Urinary bladder (tissue), 3 donors: ENCODE measurements at regions not wholly inside any gene's neighbourhood (a gene's known extent, or its start where the extent isn't known, plus 50 kb on each side); places are given as distances from the start of the nearest gene placed in this dataset.

Experiments used
- DNase-seq: peaks from one replicate; pipeline ENCODE4 v3.0.0-alpha.2; 2015; ENCODE audit errors: extremely low spot score
- H3K27ac ChIP-seq: one replicate; pipeline ENCODE4 v1.5.1; 2013; ENCODE audit warnings: low read depth, mild to moderate bottlenecking, moderate library complexity
- H3K36me3 ChIP-seq: one replicate; pipeline ENCODE4 v1.6.1; 2013; ENCODE audit warnings: mild to moderate bottlenecking, moderate library complexity; ENCODE audit not compliant: insufficient read depth
- H3K4me1 ChIP-seq: one replicate; pipeline ENCODE4 v1.6.1; 2013; ENCODE audit warnings: mild to moderate bottlenecking, moderate library complexity; ENCODE audit not compliant: insufficient read depth
- H3K4me3 ChIP-seq: one replicate; pipeline ENCODE4 v1.5.1; 2013; ENCODE audit warnings: low read depth, low read length
- WGBS: extraction: QIAGEN DNeasy Blood & Tissue Kit; methylation state at CpG from one replicate; pipeline ENCODE4 v1.1.7; 2013; 5-methylcytosine and 5-hydroxymethylcytosine counted together
- donor health status: healthy with polysubstance abuse.
- donor health status: healthy.

- WGBS, result 83% methylated on average over 2 of the region's 2 CpGs
- H3K4me3 ChIP-seq, result no peak overlapping the region
- H3K36me3 ChIP-seq, result no peaks in the 10 kb centered on the region
- no peak overlapping the region for H3K27ac ChIP-seq
- no peak for DNase-seq
- no peaks in the 10 kb centered on the region for H3K4me1 ChIP-seq
These were observed 605.9 kb downstream of the ELAVL2 start for GRCh38 chr9:23220171-23220570.

DNA sequence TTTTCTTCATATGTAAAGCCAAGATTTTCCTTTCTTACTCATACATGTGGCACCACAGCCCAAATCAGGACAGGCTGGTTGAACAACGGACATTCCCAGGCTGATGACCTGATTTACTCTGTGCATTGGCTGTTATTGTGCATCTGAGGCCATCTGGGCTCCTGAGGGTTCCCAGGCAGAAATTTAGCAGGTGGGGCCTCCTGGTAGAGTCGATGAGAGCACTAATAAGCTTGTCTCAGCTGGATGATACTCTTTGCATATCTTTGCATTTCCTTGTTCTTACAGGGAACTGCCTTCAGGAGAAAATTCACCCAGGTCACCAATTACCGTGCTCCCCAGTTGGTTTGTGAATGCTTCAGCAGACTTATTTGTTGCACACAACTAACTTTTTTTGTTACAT lies 605.1 kb downstream of the ELAVL2 start:
- no peaks in the 10 kb centered on the region for H3K4me1 ChIP-seq
- no peak overlapping the region for H3K27ac ChIP-seq
- 56% methylated on average over 3 of the region's 3 CpGs for WGBS
- no peak for DNase-seq
- no peak overlapping the region for H3K4me3 ChIP-seq
- no peaks in the 10 kb centered on the region for H3K36me3 ChIP-seq

- H3K4me3 ChIP-seq, result no peak overlapping the region
- no peaks in the 10 kb centered on the region for H3K4me1 ChIP-seq
- no peaks in the 10 kb centered on the region for H3K36me3 ChIP-seq
- 58% methylated on average over 6 of the region's 6 CpGs for WGBS
- H3K27ac ChIP-seq, result no peak overlapping the region
- DNase-seq, result no peak
These were observed 596.1 kb downstream of the ELAVL2 start for GRCh38 chr9:23229890-23230317.

DNA sequence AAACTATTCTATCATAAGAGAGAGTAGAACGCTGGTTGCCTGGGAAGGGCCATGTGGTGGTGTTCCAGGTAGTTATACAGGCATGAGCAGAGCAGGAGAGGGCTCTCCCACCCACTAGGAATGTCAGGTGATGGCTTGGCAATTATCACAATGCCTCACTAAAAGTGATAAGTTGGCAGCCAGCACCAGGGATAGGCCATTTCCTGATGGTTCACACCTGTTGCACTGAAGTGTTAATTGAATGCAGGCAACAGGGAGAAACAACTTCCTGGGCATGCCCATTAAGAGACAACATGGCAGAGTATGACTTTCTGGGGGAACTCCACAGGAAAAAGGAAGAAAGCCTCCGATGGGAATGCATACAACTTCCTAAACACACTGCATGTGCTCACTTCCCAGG lies 593.2 kb downstream of the ELAVL2 start:
- 68% methylated on average over 2 of the region's 2 CpGs for WGBS
- Histone ChIP-seq H3K36me3 (no peaks in the 10 kb centered on the region), H3K4me1 (no peaks in the 10 kb centered on the region), H3K27ac (no peak overlapping the region), H3K4me3 (no peak overlapping the region)
- DNase-seq, result no peak

DNA sequence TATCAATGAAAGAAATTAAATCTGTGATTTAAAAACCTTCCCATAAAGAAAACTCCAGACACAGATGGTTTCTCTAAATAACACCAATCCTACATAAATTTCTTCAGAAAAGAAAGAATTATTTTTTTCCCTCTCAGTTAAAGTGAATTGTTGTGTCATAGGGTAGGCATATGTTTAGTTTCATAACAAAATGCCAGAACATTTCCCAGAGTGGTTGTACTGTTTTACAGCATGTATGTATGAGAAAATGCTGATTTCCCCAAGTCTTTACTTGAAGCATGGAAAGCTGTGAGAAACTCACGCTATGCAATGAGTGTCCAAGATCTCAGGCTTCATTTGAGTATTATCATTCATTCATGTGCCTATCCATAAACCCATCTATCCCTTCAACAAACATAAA lies 582.5 kb downstream of the ELAVL2 start:
- H3K4me3 ChIP-seq, result no peak overlapping the region
- H3K27ac ChIP-seq, result no peak overlapping the region
- WGBS, result 46% methylated on average over 1 of the region's 1 CpG
- no peaks in the 10 kb centered on the region for H3K36me3 ChIP-seq
- DNase-seq, result no peak
- H3K4me1 ChIP-seq, result no peaks in the 10 kb centered on the region

DNA sequence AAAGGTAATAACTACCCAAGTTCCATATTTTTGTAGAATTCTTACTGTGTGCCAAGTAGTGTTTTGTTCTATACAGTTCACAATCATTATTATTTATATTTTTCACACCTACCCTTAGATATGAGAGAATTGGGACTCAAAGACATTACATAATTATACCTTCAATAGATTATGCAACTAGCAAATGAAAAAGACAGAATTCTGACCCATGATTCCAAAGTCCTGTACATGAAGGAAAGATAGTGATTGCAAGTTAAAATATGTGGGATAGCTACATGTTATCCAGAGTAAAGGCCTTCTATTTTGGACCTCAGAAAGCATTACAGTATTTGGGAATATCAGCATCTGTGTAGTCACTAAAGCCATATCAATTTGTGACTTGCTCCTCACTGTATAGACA lies 581.0 kb downstream of the ELAVL2 start:
- H3K4me1 ChIP-seq, result no peaks in the 10 kb centered on the region
- H3K36me3 ChIP-seq, result no peaks in the 10 kb centered on the region
- no peak overlapping the region for H3K4me3 ChIP-seq
- H3K27ac ChIP-seq, result no peak overlapping the region
- DNase-seq, result no peak

DNA sequence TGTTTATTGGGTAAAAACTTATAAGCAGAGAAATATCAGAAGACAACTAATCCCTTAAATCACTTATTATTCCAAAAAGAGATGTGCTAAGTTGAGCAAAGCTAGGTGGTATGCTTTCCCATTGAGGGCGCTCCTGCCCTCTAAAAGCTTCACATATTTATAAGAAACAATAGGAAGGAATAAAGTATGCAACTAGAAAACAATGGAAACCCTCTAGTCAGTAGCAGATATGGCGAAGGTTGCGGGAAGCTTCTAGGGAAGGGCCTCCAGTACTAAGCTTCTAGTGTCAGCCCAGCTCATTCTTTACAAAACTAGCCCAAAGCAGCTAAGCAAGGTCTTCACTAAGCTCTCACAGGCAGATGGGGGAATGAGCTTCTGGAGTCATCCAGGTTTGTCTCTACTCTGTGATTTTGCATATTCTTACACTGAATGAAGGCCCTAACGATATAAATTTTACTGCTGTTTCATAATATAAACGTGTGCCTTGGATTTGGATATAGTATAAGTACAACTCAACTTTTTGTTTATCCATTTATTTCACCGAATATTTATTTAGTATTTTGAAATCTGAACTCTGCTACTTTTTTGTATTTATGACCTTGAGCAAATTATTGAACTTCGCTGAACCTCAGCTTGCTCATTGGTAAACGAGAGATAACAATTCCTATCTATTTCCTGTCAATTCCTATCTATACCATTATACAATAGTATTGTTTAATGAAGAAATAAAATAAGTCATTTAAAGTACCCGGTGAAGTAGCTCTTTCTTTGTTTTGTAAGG lies 571.4 kb downstream of the ELAVL2 start:
- H3K36me3 ChIP-seq, result no peaks in the 10 kb centered on the region
- 74% methylated on average over 9 of the region's 9 CpGs for WGBS
- no peak overlapping the region for H3K27ac ChIP-seq

GRCh38 chr9:23255346-23255745 lies 570.7 kb downstream of the ELAVL2 start:
- H3K4me3 ChIP-seq, result no peak overlapping the region
- no peak overlapping the region for H3K27ac ChIP-seq
- WGBS, result 53% methylated on average over 3 of the region's 3 CpGs
- no peaks in the 10 kb centered on the region for H3K36me3 ChIP-seq
- no peaks in the 10 kb centered on the region for H3K4me1 ChIP-seq
- no peak for DNase-seq

More for the DNA sequence above, 571.4 kb downstream of the ELAVL2 start:
- no peak for DNase-seq
- Histone ChIP-seq H3K4me1 (no peaks in the 10 kb centered on the region), H3K4me3 (no peak overlapping the region)

DNA sequence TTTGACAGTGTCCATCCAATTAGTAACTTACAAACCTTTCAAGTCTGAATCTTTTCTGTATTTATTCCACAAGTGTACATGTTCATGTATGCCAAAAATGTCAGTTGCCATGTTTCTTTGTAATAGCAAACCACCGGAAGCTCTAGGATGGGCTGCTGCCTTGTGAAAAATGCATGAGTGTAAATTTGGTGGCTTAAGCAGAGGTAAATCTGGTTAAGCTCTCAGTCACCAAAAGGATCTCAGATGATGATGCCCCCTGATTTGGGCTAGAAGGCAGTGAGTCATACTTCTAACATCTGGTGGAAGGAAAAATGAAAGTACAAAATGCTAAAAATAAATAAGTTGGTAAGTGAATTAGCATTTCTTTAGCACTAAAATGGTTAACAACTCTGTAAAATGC lies 567.5 kb downstream of the ELAVL2 start:
- DNase-seq, result no peak
- WGBS, result 74% methylated on average over 1 of the region's 1 CpG
- H3K4me1 ChIP-seq, result no peaks in the 10 kb centered on the region
- H3K36me3 ChIP-seq, result no peaks in the 10 kb centered on the region
- no peak overlapping the region for H3K4me3 ChIP-seq
- H3K27ac ChIP-seq, result no peak overlapping the region

GRCh38 chr9:23278561-23278960 lies 547.5 kb downstream of the ELAVL2 start:
- no peak overlapping the region for H3K27ac ChIP-seq
- H3K4me3 ChIP-seq, result no peak overlapping the region
- no peak for DNase-seq
- no peaks in the 10 kb centered on the region for H3K36me3 ChIP-seq
- no peaks in the 10 kb centered on the region for H3K4me1 ChIP-seq

DNA sequence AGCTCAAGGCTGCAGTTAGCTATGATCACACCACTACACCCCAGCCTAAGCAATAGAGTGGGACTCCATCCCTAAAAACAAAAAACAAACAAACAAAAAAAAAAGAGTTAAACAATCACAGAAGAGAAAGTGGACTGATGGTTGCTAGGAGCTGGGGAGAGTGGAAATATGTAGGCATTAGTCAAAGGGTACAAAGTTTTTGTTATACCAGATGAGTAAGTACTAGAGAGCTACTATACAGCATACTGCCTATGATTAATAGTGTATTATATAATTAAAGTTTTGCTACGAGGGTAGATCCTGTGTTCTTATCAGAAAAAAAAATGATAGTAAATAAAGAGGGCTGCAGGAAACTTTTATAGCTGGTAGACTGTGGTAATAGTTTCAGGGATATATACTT lies 538.6 kb downstream of the ELAVL2 start:
- no peak for DNase-seq
- no peak overlapping the region for H3K4me3 ChIP-seq
- 28% methylated on average over 1 of the region's 1 CpG for WGBS
- H3K4me1 ChIP-seq, result no peaks in the 10 kb centered on the region
- no peaks in the 10 kb centered on the region for H3K36me3 ChIP-seq
- H3K27ac ChIP-seq, result no peak overlapping the region

- no peaks in the 10 kb centered on the region for H3K4me1 ChIP-seq
- no peak overlapping the region for H3K27ac ChIP-seq
- H3K36me3 ChIP-seq, result no peaks in the 10 kb centered on the region
- H3K4me3 ChIP-seq, result no peak overlapping the region
- 36% methylated on average over 4 of the region's 4 CpGs for WGBS
- DNase-seq, result no peak
These were observed 537.5 kb downstream of the ELAVL2 start for GRCh38 chr9:23288545-23288944.

DNA sequence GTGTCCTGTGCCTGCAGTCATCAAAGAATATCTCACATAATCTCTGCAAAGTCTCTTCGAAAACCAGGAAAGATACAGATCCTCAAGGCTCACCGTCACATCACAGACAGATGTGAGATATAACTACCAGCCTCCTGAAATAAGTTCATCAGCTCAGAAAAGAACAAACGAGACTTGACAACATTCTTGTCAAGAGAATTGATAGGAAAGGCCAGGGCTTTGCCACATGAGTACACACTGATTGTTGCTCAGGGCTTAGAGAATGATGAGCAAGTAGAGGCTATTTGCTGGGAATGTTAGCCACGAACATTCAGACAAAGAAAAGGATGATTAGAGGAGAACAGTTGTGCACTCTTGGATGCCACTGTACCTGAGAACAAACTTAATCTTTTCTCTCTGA lies 535.1 kb downstream of the ELAVL2 start:
- no peaks in the 10 kb centered on the region for H3K4me1 ChIP-seq
- 52% methylated on average over 4 of the region's 4 CpGs for WGBS

DNA sequence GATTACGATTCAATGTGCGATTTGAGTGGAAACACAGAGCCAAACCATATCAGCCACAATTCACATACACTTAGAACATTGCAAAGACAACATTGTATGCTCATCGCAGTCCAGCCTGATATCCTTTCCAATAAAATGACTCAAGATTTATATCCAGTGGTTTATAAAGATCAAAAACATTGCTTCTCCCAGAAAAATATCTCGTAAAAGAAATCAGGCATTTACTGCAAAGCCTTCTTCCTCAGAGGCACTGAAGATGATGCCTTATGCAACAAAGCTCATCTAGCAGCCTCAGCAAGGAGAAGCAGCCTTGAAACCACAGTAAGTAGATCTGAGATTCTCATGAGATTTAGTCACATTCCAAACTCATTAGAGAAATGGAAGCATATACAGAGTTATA lies 523.8 kb downstream of the ELAVL2 start:
- H3K36me3 ChIP-seq, result no peaks in the 10 kb centered on the region
- no peak overlapping the region for H3K27ac ChIP-seq
- H3K4me1 ChIP-seq, result no peaks in the 10 kb centered on the region
- DNase-seq, result no peak
- 29% methylated on average over 4 of the region's 4 CpGs for WGBS
- H3K4me3 ChIP-seq, result no peak overlapping the region

More for the DNA sequence above, 535.1 kb downstream of the ELAVL2 start:
- no peaks in the 10 kb centered on the region for H3K36me3 ChIP-seq
- no peak overlapping the region for H3K27ac ChIP-seq
- no peak overlapping the region for H3K4me3 ChIP-seq
- DNase-seq, result no peak

DNA sequence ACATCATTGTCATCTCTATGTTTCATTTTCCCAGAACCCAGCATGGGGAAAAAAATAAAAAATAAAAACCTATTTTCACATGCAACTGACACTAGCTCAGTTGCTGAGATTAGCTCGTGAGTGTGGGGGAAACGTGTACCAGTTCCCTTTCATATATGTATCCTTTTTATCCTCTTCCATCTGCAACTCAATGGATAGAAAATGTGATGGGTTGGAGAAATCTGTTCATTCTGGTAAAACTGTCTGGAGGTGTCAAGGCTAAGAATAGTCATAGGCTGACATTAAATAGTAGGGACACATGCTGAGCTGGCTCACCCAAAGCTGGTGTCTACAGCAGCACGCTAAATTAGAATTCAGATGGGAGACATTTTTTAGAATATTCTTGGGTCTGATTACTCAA lies 519.3 kb downstream of the ELAVL2 start:
- no peaks in the 10 kb centered on the region for H3K4me1 ChIP-seq
- no peak for DNase-seq
- H3K36me3 ChIP-seq, result no peaks in the 10 kb centered on the region
- H3K27ac ChIP-seq, result no peak overlapping the region
- H3K4me3 ChIP-seq, result no peak overlapping the region
- 84% methylated on average over 3 of the region's 3 CpGs for WGBS
